Ishikawa (cell line): ENCODE measurements at regions not wholly inside any gene's neighbourhood (a gene's known extent, or its start where the extent isn't known, plus 50 kb on each side); places are given as distances from the start of the nearest gene placed in this dataset.

Source experiments
- CEBPB ChIP-seq: IDR thresholded peaks from 2 replicates; pipeline ENCODE4 v1.6.1; 2012
- CREB1 ChIP-seq: IDR thresholded peaks from 2 replicates; pipeline ENCODE4 v1.6.1; 2012; ENCODE audit warnings: low read depth
- EGR1 ChIP-seq: IDR thresholded peaks from 2 replicates; pipeline ENCODE4 v1.6.1; 2012
- EP300 ChIP-seq: IDR thresholded peaks from 2 replicates; pipeline ENCODE4 v1.6.1; 2012; ENCODE audit warnings: borderline replicate concordance
- FOXM1 ChIP-seq: IDR thresholded peaks from 2 replicates; pipeline ENCODE4 v1.6.1; 2012; ENCODE audit warnings: low read depth, borderline replicate concordance
- MAX ChIP-seq: IDR thresholded peaks from 2 replicates; pipeline ENCODE4 v1.6.1; 2012
- NFIC ChIP-seq: IDR thresholded peaks from 2 replicates; pipeline ENCODE4 v1.6.1; 2012
- RAD21 ChIP-seq: IDR thresholded peaks from 2 replicates; pipeline ENCODE4 v1.6.1; 2012; ENCODE audit warnings: low read depth
- REST ChIP-seq: IDR thresholded peaks from 2 replicates; pipeline ENCODE4 v1.6.1; 2012; ENCODE audit warnings: low read depth, mild to moderate bottlenecking
- TAF1 ChIP-seq: IDR thresholded peaks from 2 replicates; pipeline ENCODE4 v1.6.1; 2012; ENCODE audit warnings: low read depth, mild to moderate bottlenecking
- TCF12 ChIP-seq: IDR thresholded peaks from 2 replicates; pipeline ENCODE4 v1.6.1; 2012; ENCODE audit warnings: low read depth
- TEAD4 ChIP-seq: IDR thresholded peaks from 2 replicates; pipeline ENCODE4 v1.6.1; 2012
- USF1 ChIP-seq: IDR thresholded peaks from 2 replicates; pipeline ENCODE4 v1.6.1; 2012
- YY1 ChIP-seq: IDR thresholded peaks from 2 replicates; pipeline ENCODE4 v1.6.1; 2012; ENCODE audit warnings: low read depth
- ZBTB7A ChIP-seq: IDR thresholded peaks from 2 replicates; pipeline ENCODE4 v1.6.1; 2012; ENCODE audit warnings: low read depth

GRCh38 chr2:215711471-215712034 is 275.7 kb upstream of the FN1 start:
- no peak for TF ChIP-seq RAD21
- TF ChIP-seq CREB1 = no peak
- no peak for TF ChIP-seq YY1
- no peak for TF ChIP-seq TEAD4
- TF ChIP-seq MAX = no peak
- no peak for TF ChIP-seq CEBPB
- TF ChIP-seq REST = no peak
- no peak for TF ChIP-seq EP300
- no peak for TF ChIP-seq ZBTB7A
- TF ChIP-seq TCF12 = no peak
- TF ChIP-seq NFIC = no peak
- TF ChIP-seq EGR1 = no peak
- no peak for TF ChIP-seq FOXM1
- TF ChIP-seq TAF1 = no peak
- no peak for TF ChIP-seq USF1

- no peak for TF ChIP-seq NFIC
- no peak for TF ChIP-seq YY1
- no peak for TF ChIP-seq TCF12
- TF ChIP-seq MAX = no peak
- no peak for TF ChIP-seq USF1
- TF ChIP-seq TAF1 = no peak
- TF ChIP-seq TEAD4 = no peak
- no peak for TF ChIP-seq CEBPB
- TF ChIP-seq CREB1 = no peak
- TF ChIP-seq REST = no peak
- no peak for TF ChIP-seq EP300
Observed at GRCh38 chr2:215707608-215708007, 271.7 kb upstream of the FN1 start.

GRCh38 chr2:215705771-215706361 is 270.0 kb upstream of the FN1 start:
- no peak for TF ChIP-seq CREB1
- no peak for TF ChIP-seq TAF1
- TF ChIP-seq USF1 = no peak
- TF ChIP-seq EP300 = no peak
- no peak for TF ChIP-seq TEAD4
- TF ChIP-seq REST = no peak
- TF ChIP-seq ZBTB7A = no peak
- no peak for TF ChIP-seq NFIC
- no peak for TF ChIP-seq RAD21
- TF ChIP-seq MAX = no peak
- TF ChIP-seq FOXM1 = no peak

- TF ChIP-seq RAD21 (no peak), CREB1 (no peak), USF1 (no peak), REST (no peak), MAX (no peak), TEAD4 (no peak), NFIC (no peak), TAF1 (no peak), EGR1 (no peak), YY1 (no peak), ZBTB7A (no peak), CEBPB (no peak), FOXM1 (no peak), TCF12 (no peak)
Observed at GRCh38 chr2:215705281-215705680, 269.4 kb upstream of the FN1 start.
